ENCODE measurements at regions not wholly inside any gene's neighbourhood (a gene's known extent, or its start where the extent isn't known, plus 50 kb on each side); places are given as distances from the start of the nearest gene placed in this dataset.

DNA sequence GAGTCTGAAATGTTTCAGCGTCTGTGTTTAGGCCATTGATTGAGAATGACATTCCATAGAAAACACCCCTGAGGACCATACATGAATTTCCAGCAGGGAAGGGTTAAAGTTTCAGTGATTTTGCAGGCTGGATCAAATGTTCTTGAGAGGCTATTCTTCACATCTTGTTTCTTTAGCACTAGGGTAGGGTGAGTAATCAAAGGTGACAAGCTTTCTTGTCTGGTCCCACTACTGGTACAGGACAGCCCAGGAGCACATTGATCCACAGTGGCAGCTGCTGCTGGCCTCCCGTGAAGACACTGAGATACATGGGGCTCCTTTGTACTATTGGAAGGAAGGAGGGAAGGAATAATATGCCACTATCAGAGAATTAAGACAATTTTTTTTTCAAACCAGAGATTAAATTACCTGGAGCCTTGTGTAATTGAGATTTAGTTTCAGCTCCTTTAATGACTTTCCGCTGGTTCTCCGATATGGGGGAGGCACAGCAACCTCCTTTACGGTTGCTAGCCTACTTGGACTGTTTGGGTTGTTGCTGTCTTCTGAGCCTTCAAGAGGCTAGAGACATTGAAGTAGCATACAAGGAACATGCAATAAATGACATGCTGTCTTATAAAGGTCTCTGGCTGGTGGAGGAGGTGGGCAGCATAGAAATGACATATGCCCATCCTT, 368.9 kb downstream of the SOX11 start:
- H3K27ac ChIP-seq, result no peak overlapping the region
- no peak overlapping the region for H3K4me3 ChIP-seq
- no peaks in the 10 kb centered on the region for H3K27me3 ChIP-seq
- H3K9me3 ChIP-seq, result no peaks in the 10 kb centered on the region
- WGBS, 5 donors, result 77 to 93% (median 87%) methylated on average over 5 of the region's 5 CpGs
- H3K36me3 ChIP-seq, result no peaks in the 10 kb centered on the region
- intact Hi-C loops (cut with DNase I; ENCODE audit: low total_unique reads), result no loop called here
- no peak for DNase-seq
- peaks cover 0 to 3% (median 0%) of the 10 kb centered on the region in 4 donors for H3K4me1 ChIP-seq
- TF ChIP-seq POLR2AphosphoS5 (IDR thresholded peaks at IDR 0.05), result no peak
- no peak for TF ChIP-seq EP300 (IDR thresholded peaks at IDR 0.05)
- TF ChIP-seq, protein P1, sequence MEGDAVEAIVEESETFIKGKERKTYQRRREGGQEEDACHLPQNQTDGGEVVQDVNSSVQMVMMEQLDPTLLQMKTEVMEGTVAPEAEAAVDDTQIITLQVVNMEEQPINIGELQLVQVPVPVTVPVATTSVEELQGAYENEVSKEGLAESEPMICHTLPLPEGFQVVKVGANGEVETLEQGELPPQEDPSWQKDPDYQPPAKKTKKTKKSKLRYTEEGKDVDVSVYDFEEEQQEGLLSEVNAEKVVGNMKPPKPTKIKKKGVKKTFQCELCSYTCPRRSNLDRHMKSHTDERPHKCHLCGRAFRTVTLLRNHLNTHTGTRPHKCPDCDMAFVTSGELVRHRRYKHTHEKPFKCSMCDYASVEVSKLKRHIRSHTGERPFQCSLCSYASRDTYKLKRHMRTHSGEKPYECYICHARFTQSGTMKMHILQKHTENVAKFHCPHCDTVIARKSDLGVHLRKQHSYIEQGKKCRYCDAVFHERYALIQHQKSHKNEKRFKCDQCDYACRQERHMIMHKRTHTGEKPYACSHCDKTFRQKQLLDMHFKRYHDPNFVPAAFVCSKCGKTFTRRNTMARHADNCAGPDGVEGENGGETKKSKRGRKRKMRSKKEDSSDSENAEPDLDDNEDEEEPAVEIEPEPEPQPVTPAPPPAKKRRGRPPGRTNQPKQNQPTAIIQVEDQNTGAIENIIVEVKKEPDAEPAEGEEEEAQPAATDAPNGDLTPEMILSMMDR (IDR thresholded peaks at IDR 0.05), result no peak
- no peak for TF ChIP-seq POLR2A (IDR thresholded peaks at IDR 0.05)

DNA sequence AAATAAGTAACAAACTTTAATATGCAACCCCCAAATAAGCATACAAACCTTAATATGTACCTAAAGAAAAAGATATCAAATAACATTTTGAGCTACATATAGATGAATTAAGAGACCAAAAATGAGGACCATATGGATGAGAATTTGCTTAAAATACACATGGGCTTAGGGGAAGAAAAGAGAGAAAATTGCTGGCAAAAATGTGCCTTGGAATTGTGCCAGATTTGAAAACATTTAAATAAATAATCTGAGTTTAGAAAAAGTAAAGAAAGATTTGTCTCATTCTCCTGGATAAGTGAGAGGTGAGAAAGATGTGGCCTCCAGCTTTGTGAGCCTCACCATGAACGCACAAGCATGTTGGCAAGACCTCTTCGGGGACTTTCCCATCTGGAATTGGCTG, 372.6 kb downstream of the SOX11 start:
- no peaks in the 10 kb centered on the region for H3K9me3 ChIP-seq
- H3K4me3 ChIP-seq, result no peak overlapping the region
- intact Hi-C loops (cut with DNase I; ENCODE audit: low total_unique reads), result no loop called here
- H3K4me1 ChIP-seq, result peaks cover 0 to 13% (median 5%) of the 10 kb centered on the region in 4 donors
- DNase-seq, result no peak
- 77 to 87% (median 85%) methylated on average over 2 of the region's 2 CpGs for WGBS, 5 donors
- H3K27ac ChIP-seq, result no peak overlapping the region
- no peaks in the 10 kb centered on the region for H3K27me3 ChIP-seq
- no peak for TF ChIP-seq EP300 (IDR thresholded peaks at IDR 0.05)
- no peak for TF ChIP-seq POLR2A (IDR thresholded peaks at IDR 0.05)
- TF ChIP-seq POLR2AphosphoS5 (IDR thresholded peaks at IDR 0.05), result no peak
- TF ChIP-seq, protein P1 (IDR thresholded peaks at IDR 0.05), result no peak
- H3K36me3 ChIP-seq, result no peaks in the 10 kb centered on the region

DNA sequence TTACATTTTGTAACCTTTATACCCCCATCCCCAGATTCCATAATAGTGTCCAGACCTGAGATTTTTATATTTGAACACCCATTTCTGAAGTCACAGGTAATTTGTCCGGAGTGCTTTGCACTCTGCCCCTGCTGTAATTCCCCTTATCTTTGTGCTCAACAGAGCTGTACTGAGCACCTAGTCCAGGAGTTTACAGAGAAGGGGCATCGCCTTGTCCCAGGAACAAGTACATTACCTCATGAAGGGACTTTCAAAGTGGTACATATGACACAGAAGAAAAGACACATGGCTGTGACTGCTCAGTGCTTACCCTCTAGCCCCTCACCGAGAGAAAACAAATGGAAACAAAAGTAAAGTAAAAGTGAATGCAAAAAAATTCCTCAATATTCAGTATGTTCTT, 373.5 kb downstream of the SOX11 start:
- Histone ChIP-seq H3K27ac (no peak overlapping the region), H3K36me3 (no peaks in the 10 kb centered on the region), H3K9me3 (no peaks in the 10 kb centered on the region), H3K4me1 (peaks cover 0 to 11% (median 5%) of the 10 kb centered on the region in 4 donors), H3K4me3 (no peak overlapping the region), H3K27me3 (no peaks in the 10 kb centered on the region)
- no peak for DNase-seq
- 70 to 90% (median 80%) methylated on average over 3 of the region's 3 CpGs for WGBS, 5 donors
- intact Hi-C loops (cut with DNase I; ENCODE audit: low total_unique reads), result no loop called here
- TF ChIP-seq EP300 (IDR thresholded peaks at IDR 0.05) (no peak), POLR2A (IDR thresholded peaks at IDR 0.05) (no peak), POLR2AphosphoS5 (IDR thresholded peaks at IDR 0.05) (no peak)
- TF ChIP-seq, protein P1 (IDR thresholded peaks at IDR 0.05), result no peak

DNA sequence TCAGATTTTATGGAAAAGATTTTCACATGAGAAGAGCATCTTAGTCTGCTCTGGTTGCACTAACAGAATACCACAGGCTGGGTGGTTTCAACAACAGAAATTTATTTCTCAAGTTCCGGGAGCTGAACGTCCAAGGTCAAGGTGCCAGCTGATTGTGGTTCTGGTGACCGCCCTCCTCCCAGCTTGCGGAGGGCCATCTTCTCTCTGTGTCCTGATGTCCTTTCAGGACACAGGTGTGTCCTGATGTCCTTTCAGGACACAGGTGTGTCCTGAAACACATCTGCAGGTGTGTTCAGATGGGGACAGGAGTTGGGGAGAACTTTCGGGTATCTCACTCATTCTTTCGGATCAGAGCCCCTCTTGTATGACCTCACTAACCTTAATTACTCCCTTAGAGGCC, 374.9 kb downstream of the SOX11 start:
- Histone ChIP-seq H3K9me3 (no peaks in the 10 kb centered on the region), H3K4me1 (peaks cover 0 to 10% (median 5%) of the 10 kb centered on the region in 4 donors), H3K4me3 (no peak overlapping the region), H3K36me3 (no peaks in the 10 kb centered on the region), H3K27me3 (no peaks in the 10 kb centered on the region), H3K27ac (no peak overlapping the region)
- intact Hi-C loops (cut with DNase I; ENCODE audit: low total_unique reads), result no loop called here
- DNase-seq, result no peak
- TF ChIP-seq, protein P1 (IDR thresholded peaks at IDR 0.05), result no peak
- no peak for TF ChIP-seq EP300 (IDR thresholded peaks at IDR 0.05)
- TF ChIP-seq POLR2A (IDR thresholded peaks at IDR 0.05), result no peak
- TF ChIP-seq POLR2AphosphoS5 (IDR thresholded peaks at IDR 0.05), result no peak
- WGBS, 5 donors, result 74 to 81% (median 81%) methylated on average over 6 of the region's 6 CpGs
